Prostate gland (tissue), 2 donors: ENCODE measurements at regions not wholly inside any gene's neighbourhood (a gene's known extent, or its start where the extent isn't known, plus 50 kb on each side); places are given as distances from the start of the nearest gene placed in this dataset.
A peak's percentile ranks its signal among the peaks of the same experiment; 100 is the strongest.
"Not testable (repeated sequence)": the region's sequence is repeated elsewhere in the genome, so short reads cannot be mapped to it uniquely, and the experiment has no call there.

Source experiments
- DNase-seq: peaks from one replicate; pipeline ENCODE4 v3.0.0-alpha.2; 2019; ENCODE audit warnings: low spot score
- H3K27ac ChIP-seq, 2 donors: fragments of 200-600 bp; sonication (generic); 2 replicates each; pipeline ENCODE4 v1.5.1; 2017 to 2019
- H3K27me3 ChIP-seq: fragments of 200-600 bp; sonication (generic); replicated peaks from 2 replicates; pipeline ENCODE4 v1.5.1; 2019; ENCODE audit not compliant: insufficient read depth
- H3K36me3 ChIP-seq, 2 donors: fragments of 200-600 bp; sonication (generic); 1 replicate in 1 of 2; 2 replicates in 1 of 2; pipeline versions ENCODE4 v1.5.1 to v1.8.1; 2017 to 2019
- H3K4me1 ChIP-seq: fragments of 200-600 bp; sonication (generic); replicated peaks from 2 replicates; pipeline ENCODE4 v1.5.1; 2019
- H3K4me3 ChIP-seq, 2 donors: fragments of 200-600 bp; sonication (generic); 2 replicates each; pipeline ENCODE4 v1.5.1; 2017 to 2019
- H3K9me3 ChIP-seq: fragments of 200-600 bp; sonication (generic); 2 replicates; pipeline ENCODE4 v1.5.1; 2017
- POLR2A ChIP-seq: fragments of 450-650 bp; IDR thresholded peaks from one replicate; pipeline ENCODE4 v1.6.1; 2016; ENCODE audit warnings: antibody characterized with exemption, mild to moderate bottlenecking
- POLR2AphosphoS5 ChIP-seq: sonication (generic); formaldehyde crosslinking; IDR thresholded peaks from one replicate; pipeline ENCODE4 v1.6.1; 2017; ENCODE audit warnings: antibody characterized with exemption
- whole genome bisulfite sequencing: methylation state at CpG from one replicate; pipeline ENCODE4 v1.1.5; 2018; 5-methylcytosine and 5-hydroxymethylcytosine counted together
- intact Hi-C: fragments of 100-400 bp; cut with DNase I; formaldehyde crosslinking; loops from one replicate; pipeline ENCODE4 v1.14.2; 2022
- TF ChIP-seq, protein P1 (sequence below), 4 experiments: fragments of 200-600 bp in 2 of 4; fragments of 450-650 bp in 2 of 4; sonication (generic) in 2 of 4; IDR thresholded peaks; 1 replicate in 3 of 4; 2 replicates in 1 of 4; pipeline ENCODE4 v1.5.1; 2016 to 2019; ENCODE audit warnings: antibody characterized with exemption in 4 of 4, mild to moderate bottlenecking in 2 of 4, moderate library complexity in 2 of 4

DNA sequence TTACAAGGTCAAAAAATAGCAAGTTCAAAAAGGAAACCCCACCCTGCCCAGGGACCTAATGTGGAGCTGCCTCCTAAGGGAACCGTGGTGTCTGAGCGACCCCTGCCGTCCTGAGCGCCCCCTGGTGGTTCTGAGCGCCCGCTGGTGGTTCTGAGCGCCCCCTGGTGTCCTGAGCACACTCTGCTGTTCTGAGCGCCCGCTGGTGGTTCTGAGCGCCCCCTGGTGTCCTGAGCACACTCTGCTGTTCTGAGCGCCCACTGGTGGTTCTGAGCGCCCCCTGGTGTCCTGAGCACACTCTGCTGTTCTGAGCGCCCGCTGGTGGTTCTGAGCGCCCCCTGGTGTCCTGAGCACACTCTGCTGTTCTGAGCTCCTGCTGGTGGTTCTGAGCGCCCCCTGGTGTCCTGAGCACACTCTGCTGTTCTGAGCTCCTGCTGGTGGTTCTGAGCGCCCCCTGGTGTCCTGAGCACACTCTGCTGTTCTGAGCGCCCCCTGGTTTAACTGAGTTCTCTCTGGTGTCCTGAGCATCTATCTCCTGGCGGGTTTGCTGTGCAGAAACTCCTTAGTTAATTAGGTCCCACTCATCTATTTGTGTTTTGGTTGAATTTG lies 1137.5 kb downstream of the TMEM121 start:
- DNase-seq, H3K36me3 ChIP-seq, H3K27ac ChIP-seq, H3K4me3 ChIP-seq, H3K9me3 ChIP-seq, intact Hi-C loops, H3K27me3 ChIP-seq, H3K4me1 ChIP-seq: not testable (repeated sequence)
- WGBS = 62% methylated on average over 19 of the region's 19 CpGs
- TF ChIP-seq, protein P1, sequence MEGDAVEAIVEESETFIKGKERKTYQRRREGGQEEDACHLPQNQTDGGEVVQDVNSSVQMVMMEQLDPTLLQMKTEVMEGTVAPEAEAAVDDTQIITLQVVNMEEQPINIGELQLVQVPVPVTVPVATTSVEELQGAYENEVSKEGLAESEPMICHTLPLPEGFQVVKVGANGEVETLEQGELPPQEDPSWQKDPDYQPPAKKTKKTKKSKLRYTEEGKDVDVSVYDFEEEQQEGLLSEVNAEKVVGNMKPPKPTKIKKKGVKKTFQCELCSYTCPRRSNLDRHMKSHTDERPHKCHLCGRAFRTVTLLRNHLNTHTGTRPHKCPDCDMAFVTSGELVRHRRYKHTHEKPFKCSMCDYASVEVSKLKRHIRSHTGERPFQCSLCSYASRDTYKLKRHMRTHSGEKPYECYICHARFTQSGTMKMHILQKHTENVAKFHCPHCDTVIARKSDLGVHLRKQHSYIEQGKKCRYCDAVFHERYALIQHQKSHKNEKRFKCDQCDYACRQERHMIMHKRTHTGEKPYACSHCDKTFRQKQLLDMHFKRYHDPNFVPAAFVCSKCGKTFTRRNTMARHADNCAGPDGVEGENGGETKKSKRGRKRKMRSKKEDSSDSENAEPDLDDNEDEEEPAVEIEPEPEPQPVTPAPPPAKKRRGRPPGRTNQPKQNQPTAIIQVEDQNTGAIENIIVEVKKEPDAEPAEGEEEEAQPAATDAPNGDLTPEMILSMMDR (IDR thresholded peaks at IDR 0.05) = peak in 1 of 4 experiments; percentile 43

DNA sequence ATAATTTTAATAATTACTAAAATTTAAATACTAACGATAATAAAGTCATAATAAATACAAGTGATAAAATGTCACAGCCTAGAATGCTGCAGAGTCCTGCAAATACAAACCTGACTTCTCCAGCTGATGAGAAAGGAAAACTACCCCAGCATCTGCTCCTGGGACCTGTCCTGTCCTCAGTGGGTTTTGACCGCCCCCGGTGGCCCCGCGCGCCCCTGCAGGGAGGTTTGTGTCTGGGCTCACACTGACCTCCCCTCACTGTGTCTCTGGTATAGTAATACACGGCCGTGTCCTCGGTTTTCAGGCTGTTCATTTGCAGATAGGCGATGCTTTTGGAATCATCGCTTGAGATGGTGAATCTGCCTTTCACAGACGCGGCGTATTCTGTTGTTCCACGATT lies 1139.4 kb downstream of the TMEM121 start:
- Histone ChIP-seq H3K27ac (no peak overlapping the region), H3K4me1 (no peaks in the 10 kb centered on the region), H3K36me3 (no peaks in the 10 kb centered on the region), H3K27me3 (no peaks in the 10 kb centered on the region), H3K9me3 (no peaks in the 10 kb centered on the region), H3K4me3 (no peak overlapping the region)
- intact Hi-C loops = no loop called here
- WGBS = 88% methylated on average over 15 of the region's 15 CpGs
- TF ChIP-seq, protein P1 (IDR thresholded peaks at IDR 0.05) = no peak
- no peak for TF ChIP-seq POLR2A
- TF ChIP-seq POLR2AphosphoS5 = no peak
- DNase-seq = no peak

DNA sequence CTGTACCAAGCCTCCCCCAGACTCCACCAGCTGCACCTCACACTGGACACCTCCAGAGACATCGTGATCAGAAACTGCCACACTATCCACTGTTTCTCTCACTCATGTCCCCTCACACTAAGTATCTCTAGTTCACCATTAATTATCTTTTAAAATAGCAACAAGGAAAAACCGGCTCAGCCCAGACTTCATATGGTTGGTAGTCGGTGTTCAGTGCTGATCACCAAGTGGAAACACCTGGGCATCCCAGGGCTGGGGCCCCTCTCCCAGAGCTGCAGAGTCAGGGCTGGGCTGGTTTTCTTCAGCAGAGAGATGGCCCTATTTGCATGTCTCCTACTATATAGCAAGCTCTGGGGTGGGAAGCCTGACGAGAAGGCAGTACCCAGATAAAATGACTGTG lies 1140.0 kb downstream of the TMEM121 start:
- intact Hi-C loops = no loop called here
- no peaks in the 10 kb centered on the region for H3K36me3 ChIP-seq
- 80% methylated on average over 4 of the region's 4 CpGs for WGBS
- no peaks in the 10 kb centered on the region for H3K9me3 ChIP-seq
- H3K4me1 ChIP-seq = no peaks in the 10 kb centered on the region
- no peaks in the 10 kb centered on the region for H3K27me3 ChIP-seq
- H3K4me3 ChIP-seq = no peak overlapping the region
- H3K27ac ChIP-seq = no peak overlapping the region
- no peak for DNase-seq
- TF ChIP-seq POLR2A = no peak
- TF ChIP-seq, protein P1 (IDR thresholded peaks at IDR 0.05) = no peak
- TF ChIP-seq POLR2AphosphoS5 = no peak

DNA sequence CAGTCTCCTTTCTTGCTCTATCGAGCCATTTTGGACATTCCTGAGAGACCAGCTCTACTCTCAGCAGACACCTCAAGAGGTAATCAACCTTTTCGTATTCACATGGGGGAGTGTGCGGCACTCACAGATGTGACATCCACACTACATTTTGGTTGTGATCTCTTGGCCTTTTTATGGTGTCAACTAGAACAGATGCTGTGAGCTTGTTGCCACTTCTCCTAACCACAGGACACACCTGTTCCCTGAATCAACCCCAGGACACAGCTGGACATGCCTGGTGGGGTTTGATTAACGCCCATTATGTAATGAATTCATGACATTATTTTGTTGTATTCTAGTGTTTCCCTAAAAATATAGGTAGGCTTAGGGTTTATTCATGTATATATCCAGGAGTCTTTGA lies 1143.6 kb downstream of the TMEM121 start:
- intact Hi-C loops = no loop called here
- no peaks in the 10 kb centered on the region for H3K27me3 ChIP-seq
- no peak overlapping the region for H3K4me3 ChIP-seq
- no peaks in the 10 kb centered on the region for H3K9me3 ChIP-seq
- H3K4me1 ChIP-seq = no peaks in the 10 kb centered on the region
- no peak for TF ChIP-seq POLR2AphosphoS5
- TF ChIP-seq, protein P1 (IDR thresholded peaks at IDR 0.05) = no peak
- no peak for TF ChIP-seq POLR2A
- H3K36me3 ChIP-seq = no peaks in the 10 kb centered on the region
- H3K27ac ChIP-seq = no peak overlapping the region
- 60% methylated on average over 4 of the region's 4 CpGs for WGBS
- no peak for DNase-seq

DNA sequence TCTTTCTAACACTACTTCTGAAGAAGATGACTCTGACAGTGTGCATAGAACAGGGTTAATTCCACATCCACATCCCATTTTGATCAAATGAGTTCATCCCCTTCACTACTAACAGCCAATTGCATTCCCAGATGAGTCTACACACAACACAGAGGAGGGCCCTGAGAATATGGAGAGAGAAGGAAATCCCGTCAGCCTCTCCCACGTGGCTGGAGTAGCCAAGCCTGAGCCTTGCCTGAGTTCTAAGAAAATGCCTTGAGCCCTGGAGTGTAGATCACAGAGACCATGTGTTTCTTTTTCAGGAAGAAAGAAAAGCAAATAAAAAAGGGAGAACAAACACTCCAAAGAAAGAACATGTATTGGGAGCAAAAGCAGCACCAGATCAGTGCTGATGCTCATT lies 1147.7 kb downstream of the TMEM121 start:
- WGBS = 48% methylated on average over 2 of the region's 2 CpGs

DNA sequence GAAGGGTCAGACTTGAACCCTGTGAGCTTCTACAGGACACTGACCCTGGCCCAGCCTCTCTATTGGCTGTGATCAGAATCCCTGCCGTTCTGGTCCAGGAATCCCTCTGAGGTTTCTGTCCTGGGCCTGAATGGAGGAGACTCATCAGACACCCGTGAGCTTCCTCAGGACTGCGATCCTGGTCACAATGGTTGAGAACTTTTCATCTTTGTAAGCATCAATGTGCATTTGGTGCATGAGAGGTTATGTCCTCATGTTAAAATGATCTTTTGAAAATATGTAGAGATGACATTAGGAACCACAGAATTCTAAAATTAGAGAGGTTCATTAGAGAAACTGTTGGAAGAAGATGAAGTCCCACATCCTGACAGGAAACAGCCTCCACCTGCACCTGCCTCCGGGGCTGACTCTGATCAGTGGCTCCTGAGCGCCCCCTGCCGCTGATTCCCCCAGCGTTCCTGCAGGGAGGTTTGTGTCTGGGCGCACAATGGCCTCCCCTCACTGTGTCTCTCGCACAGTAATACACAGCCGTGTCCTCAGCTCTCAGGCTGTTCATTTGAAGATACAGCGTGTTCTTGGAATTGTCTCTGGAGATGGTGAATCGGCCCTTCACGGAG lies 1148.2 kb downstream of the TMEM121 start:
- H3K9me3 ChIP-seq, intact Hi-C loops, H3K36me3 ChIP-seq, H3K4me1 ChIP-seq, H3K27ac ChIP-seq, DNase-seq, H3K4me3 ChIP-seq, H3K27me3 ChIP-seq: not testable (repeated sequence)
- 57% methylated on average over 13 of the region's 13 CpGs for WGBS

More for the DNA sequence above, 1147.7 kb downstream of the TMEM121 start:
- H3K4me3 ChIP-seq, H3K27ac ChIP-seq, intact Hi-C loops, H3K9me3 ChIP-seq, H3K36me3 ChIP-seq, H3K4me1 ChIP-seq, H3K27me3 ChIP-seq, DNase-seq: not testable (repeated sequence)

DNA sequence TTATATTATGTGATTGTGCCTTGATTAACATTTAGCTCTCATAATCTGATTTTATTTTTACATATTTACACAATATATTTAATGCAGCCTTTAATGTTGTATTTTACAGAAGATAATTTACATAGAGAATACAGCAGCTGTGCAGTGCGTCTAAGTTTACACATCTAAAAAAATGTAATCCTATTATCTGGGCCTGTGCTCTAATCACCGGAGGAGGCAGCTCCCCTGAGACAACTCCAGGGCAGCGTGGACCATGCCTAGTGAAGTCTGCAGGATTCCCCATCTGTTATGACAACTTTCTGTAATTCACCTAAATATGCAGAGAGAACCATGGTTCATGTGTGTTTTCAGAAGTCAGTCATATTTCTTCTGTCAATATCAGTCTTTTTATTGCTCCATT lies 1149.3 kb downstream of the TMEM121 start:
- H3K36me3 ChIP-seq, intact Hi-C loops: not testable (repeated sequence)
- 75% methylated on average over 3 of the region's 3 CpGs for WGBS

More for the DNA sequence above, 1149.3 kb downstream of the TMEM121 start:
- not testable (repeated sequence) for H3K9me3 ChIP-seq, H3K27ac ChIP-seq, H3K4me3 ChIP-seq, H3K27me3 ChIP-seq, H3K4me1 ChIP-seq, DNase-seq
